ENCODE measurements at regions not wholly inside any gene's neighbourhood (a gene's known extent, or its start where the extent isn't known, plus 50 kb on each side); places are given as distances from the start of the nearest gene placed in this dataset.
"Not testable (repeated sequence)": the region's sequence is repeated elsewhere in the genome, so short reads cannot be mapped to it uniquely, and the experiment has no call there.

GRCh38 chr19:29873801-29874575 is 62.2 kb downstream of the CCNE1 start:
- no peaks in the 10 kb centered on the region for H3K36me3 ChIP-seq (ENCODE audit: control insufficient read depth, insufficient read depth, low read length)
- H3K27ac ChIP-seq (ENCODE audit: insufficient read depth, low read depth, low read length, poor library complexity, severe bottlenecking) = no peak overlapping the region
- peaks cover 34% of the 10 kb centered on the region for H3K27me3 ChIP-seq (ENCODE audit: control insufficient read depth, insufficient read depth, low read length, poor library complexity, severe bottlenecking)
- WGBS, 2 experiments = 46 to 50% methylated on average over 40 of the region's 40 CpGs
- H3K4me3 ChIP-seq (ENCODE audit: insufficient read depth, low read depth, low read length) = peak overlapping the region; percentile 46
- H3K9me3 ChIP-seq (ENCODE audit: control insufficient read depth, low read length) = no peaks in the 10 kb centered on the region
- no peaks in the 10 kb centered on the region for H3K4me1 ChIP-seq (ENCODE audit: control insufficient read depth, insufficient read depth, low read length)

- WGBS, 2 experiments = 85 to 88% methylated on average over 7 of the region's 7 CpGs
- H3K27me3 ChIP-seq (ENCODE audit: control insufficient read depth, insufficient read depth, low read length, poor library complexity, severe bottlenecking) = peaks cover 34% of the 10 kb centered on the region
- no peak overlapping the region for H3K27ac ChIP-seq (ENCODE audit: insufficient read depth, low read depth, low read length, poor library complexity, severe bottlenecking)
- H3K4me3 ChIP-seq (ENCODE audit: insufficient read depth, low read depth, low read length) = no peak overlapping the region
- H3K9me3 ChIP-seq (ENCODE audit: control insufficient read depth, low read length) = no peaks in the 10 kb centered on the region
- H3K36me3 ChIP-seq (ENCODE audit: control insufficient read depth, insufficient read depth, low read length) = no peaks in the 10 kb centered on the region
- no peaks in the 10 kb centered on the region for H3K4me1 ChIP-seq (ENCODE audit: control insufficient read depth, insufficient read depth, low read length)
Measured at GRCh38 chr19:29875931-29876330, 64.1 kb downstream of the CCNE1 start.

- Histone ChIP-seq H3K36me3 (ENCODE audit: control insufficient read depth, insufficient read depth, low read length) (no peaks in the 10 kb centered on the region), H3K27ac (ENCODE audit: insufficient read depth, low read depth, low read length, poor library complexity, severe bottlenecking) (no peak overlapping the region), H3K27me3 (ENCODE audit: control insufficient read depth, insufficient read depth, low read length, poor library complexity, severe bottlenecking) (peaks cover 30% of the 10 kb centered on the region), H3K9me3 (ENCODE audit: control insufficient read depth, low read length) (no peaks in the 10 kb centered on the region), H3K4me3 (ENCODE audit: insufficient read depth, low read depth, low read length) (no peak overlapping the region), H3K4me1 (ENCODE audit: control insufficient read depth, insufficient read depth, low read length) (no peaks in the 10 kb centered on the region)
- WGBS, 2 experiments = 70 to 79% methylated on average over 6 of the region's 6 CpGs
Measured at GRCh38 chr19:29876414-29876813, 64.6 kb downstream of the CCNE1 start.

GRCh38 chr19:29876908-29877307 is 65.1 kb downstream of the CCNE1 start:
- peaks cover 26% of the 10 kb centered on the region for H3K27me3 ChIP-seq (ENCODE audit: control insufficient read depth, insufficient read depth, low read length, poor library complexity, severe bottlenecking)
- H3K4me3 ChIP-seq (ENCODE audit: insufficient read depth, low read depth, low read length); H3K4me1 ChIP-seq (ENCODE audit: control insufficient read depth, insufficient read depth, low read length); H3K36me3 ChIP-seq (ENCODE audit: control insufficient read depth, insufficient read depth, low read length); H3K27ac ChIP-seq (ENCODE audit: insufficient read depth, low read depth, low read length, poor library complexity, severe bottlenecking); H3K9me3 ChIP-seq (ENCODE audit: control insufficient read depth, low read length): not testable (repeated sequence)
- 88 to 94% methylated on average over 4 of the region's 4 CpGs for WGBS, 2 experiments

- no peaks in the 10 kb centered on the region for H3K36me3 ChIP-seq (ENCODE audit: control insufficient read depth, insufficient read depth, low read length)
- no peaks in the 10 kb centered on the region for H3K4me1 ChIP-seq (ENCODE audit: control insufficient read depth, insufficient read depth, low read length)
- no peaks in the 10 kb centered on the region for H3K9me3 ChIP-seq (ENCODE audit: control insufficient read depth, low read length)
- peaks cover 4% of the 10 kb centered on the region for H3K27me3 ChIP-seq (ENCODE audit: control insufficient read depth, insufficient read depth, low read length, poor library complexity, severe bottlenecking)
- H3K4me3 ChIP-seq (ENCODE audit: insufficient read depth, low read depth, low read length) = no peak overlapping the region
- H3K27ac ChIP-seq (ENCODE audit: insufficient read depth, low read depth, low read length, poor library complexity, severe bottlenecking) = no peak overlapping the region
- WGBS, 2 experiments = 86 to 90% methylated on average over 17 of the region's 17 CpGs
Measured at GRCh38 chr19:29878973-29879654, 62.9 kb upstream of the URI1 start.

- Histone ChIP-seq H3K4me3 (ENCODE audit: insufficient read depth, low read depth, low read length) (no peak overlapping the region), H3K27ac (ENCODE audit: insufficient read depth, low read depth, low read length, poor library complexity, severe bottlenecking) (no peak overlapping the region), H3K36me3 (ENCODE audit: control insufficient read depth, insufficient read depth, low read length) (no peaks in the 10 kb centered on the region), H3K9me3 (ENCODE audit: control insufficient read depth, low read length) (no peaks in the 10 kb centered on the region), H3K4me1 (ENCODE audit: control insufficient read depth, insufficient read depth, low read length) (no peaks in the 10 kb centered on the region), H3K27me3 (ENCODE audit: control insufficient read depth, insufficient read depth, low read length, poor library complexity, severe bottlenecking) (no peaks in the 10 kb centered on the region)
- WGBS, 2 experiments = 92% methylated on average over 7 of the region's 7 CpGs
Measured at GRCh38 chr19:29879655-29879974, 62.4 kb upstream of the URI1 start.

GRCh38 chr19:29880498-29881081 is 61.4 kb upstream of the URI1 start:
- no peak overlapping the region for H3K4me3 ChIP-seq (ENCODE audit: insufficient read depth, low read depth, low read length)
- WGBS, 2 experiments = 83 to 89% methylated on average over 10 of the region's 10 CpGs
- no peaks in the 10 kb centered on the region for H3K27me3 ChIP-seq (ENCODE audit: control insufficient read depth, insufficient read depth, low read length, poor library complexity, severe bottlenecking)
- no peaks in the 10 kb centered on the region for H3K4me1 ChIP-seq (ENCODE audit: control insufficient read depth, insufficient read depth, low read length)
- no peaks in the 10 kb centered on the region for H3K36me3 ChIP-seq (ENCODE audit: control insufficient read depth, insufficient read depth, low read length)
- no peaks in the 10 kb centered on the region for H3K9me3 ChIP-seq (ENCODE audit: control insufficient read depth, low read length)
- H3K27ac ChIP-seq (ENCODE audit: insufficient read depth, low read depth, low read length, poor library complexity, severe bottlenecking) = no peak overlapping the region

- Histone ChIP-seq H3K27me3 (ENCODE audit: control insufficient read depth, insufficient read depth, low read length, poor library complexity, severe bottlenecking) (no peaks in the 10 kb centered on the region), H3K9me3 (ENCODE audit: control insufficient read depth, low read length) (no peaks in the 10 kb centered on the region), H3K4me3 (ENCODE audit: insufficient read depth, low read depth, low read length) (no peak overlapping the region), H3K4me1 (ENCODE audit: control insufficient read depth, insufficient read depth, low read length) (no peaks in the 10 kb centered on the region), H3K36me3 (ENCODE audit: control insufficient read depth, insufficient read depth, low read length) (no peaks in the 10 kb centered on the region), H3K27ac (ENCODE audit: insufficient read depth, low read depth, low read length, poor library complexity, severe bottlenecking) (no peak overlapping the region)
- 89 to 96% methylated on average over 5 of the region's 5 CpGs for WGBS, 2 experiments
Measured at GRCh38 chr19:29881386-29881785, 60.7 kb upstream of the URI1 start.

- Histone ChIP-seq H3K36me3 (ENCODE audit: control insufficient read depth, insufficient read depth, low read length) (no peaks in the 10 kb centered on the region), H3K27ac (ENCODE audit: insufficient read depth, low read depth, low read length, poor library complexity, severe bottlenecking) (no peak overlapping the region), H3K27me3 (ENCODE audit: control insufficient read depth, insufficient read depth, low read length, poor library complexity, severe bottlenecking) (no peaks in the 10 kb centered on the region), H3K4me1 (ENCODE audit: control insufficient read depth, insufficient read depth, low read length) (no peaks in the 10 kb centered on the region), H3K9me3 (ENCODE audit: control insufficient read depth, low read length) (no peaks in the 10 kb centered on the region), H3K4me3 (ENCODE audit: insufficient read depth, low read depth, low read length) (no peak overlapping the region)
- 68 to 72% methylated on average over 13 of the region's 13 CpGs for WGBS, 2 experiments
Measured at GRCh38 chr19:29882719-29883105, 59.3 kb upstream of the URI1 start.

- H3K27ac ChIP-seq (ENCODE audit: insufficient read depth, low read depth, low read length, poor library complexity, severe bottlenecking) = no peak overlapping the region
- no peaks in the 10 kb centered on the region for H3K36me3 ChIP-seq (ENCODE audit: control insufficient read depth, insufficient read depth, low read length)
- H3K9me3 ChIP-seq (ENCODE audit: control insufficient read depth, low read length) = no peaks in the 10 kb centered on the region
- no peak overlapping the region for H3K4me3 ChIP-seq (ENCODE audit: insufficient read depth, low read depth, low read length)
- H3K4me1 ChIP-seq (ENCODE audit: control insufficient read depth, insufficient read depth, low read length) = no peaks in the 10 kb centered on the region
- WGBS, 2 experiments = 87 to 90% methylated on average over 2 of the region's 2 CpGs
- H3K27me3 ChIP-seq (ENCODE audit: control insufficient read depth, insufficient read depth, low read length, poor library complexity, severe bottlenecking) = no peaks in the 10 kb centered on the region
Measured at GRCh38 chr19:29884044-29884443, 58.0 kb upstream of the URI1 start.

Data from ectodermal cell (in vitro differentiated cells).